Prostate gland (tissue), 2 donors: ENCODE measurements at regions not wholly inside any gene's neighbourhood (a gene's known extent, or its start where the extent isn't known, plus 50 kb on each side); places are given as distances from the start of the nearest gene placed in this dataset.

Experiments used
- CTCF ChIP-seq, 4 experiments: fragments of 200-600 bp in 2 of 4; fragments of 450-650 bp in 2 of 4; sonication (generic) in 2 of 4; IDR thresholded peaks; 1 replicate in 3 of 4; 2 replicates in 1 of 4; pipeline ENCODE4 v1.5.1; 2016 to 2019; ENCODE audit warnings: antibody characterized with exemption in 4 of 4, mild to moderate bottlenecking in 2 of 4, moderate library complexity in 2 of 4
- POLR2A ChIP-seq: fragments of 450-650 bp; IDR thresholded peaks from one replicate; pipeline ENCODE4 v1.6.1; 2016; ENCODE audit warnings: antibody characterized with exemption, mild to moderate bottlenecking

GRCh38 chr22:47517062-47517461 lies 754.6 kb downstream of the TBC1D22A start:
- no peak for TF ChIP-seq CTCF (IDR thresholded peaks at IDR 0.05)
- TF ChIP-seq POLR2A, result no peak
